A673 (cell line): ENCODE measurements at regions not wholly inside any gene's neighbourhood (a gene's known extent, or its start where the extent isn't known, plus 50 kb on each side); places are given as distances from the start of the nearest gene placed in this dataset.

Experiments used
- CTCF ChIP-seq: fragments of 300-800, 200-600 bp; sonication (generic); conservative IDR thresholded peaks from 2 replicates; pipeline ENCODE4 v1.5.1; 2017; ENCODE audit warnings: low read depth, mild to moderate bottlenecking, antibody characterized with exemption, low read length, moderate library complexity, mixed read lengths
- EZH2 ChIP-seq: fragments of 200-600 bp; sonication (generic); IDR thresholded peaks from 2 replicates; pipeline ENCODE4 v1.6.1; 2017; ENCODE audit warnings: borderline replicate concordance, low read depth, mild to moderate bottlenecking, mixed read lengths, antibody characterized with exemption, low read length; ENCODE audit not compliant: poor library complexity, severe bottlenecking

DNA sequence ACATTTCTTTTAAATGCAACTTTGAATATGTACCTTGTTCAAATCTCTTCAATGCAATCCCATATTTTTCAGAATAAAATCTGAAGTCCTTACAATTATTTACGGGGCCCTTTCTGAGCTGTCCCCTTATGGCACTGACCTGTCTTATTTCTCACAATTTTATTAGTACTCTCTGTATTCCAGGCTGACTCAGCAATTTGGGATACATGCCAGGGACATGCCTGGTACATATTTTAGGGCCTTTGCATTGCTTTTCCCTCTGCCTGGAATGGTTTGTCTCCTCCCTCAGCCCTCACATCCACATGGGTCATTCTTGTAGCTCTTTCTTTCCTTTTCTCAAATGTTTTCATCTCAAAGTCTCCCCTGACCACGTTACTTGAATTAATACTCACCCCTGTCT lies 172.2 kb upstream of the TECRL start:
- TF ChIP-seq CTCF: no peak
- no peak for TF ChIP-seq EZH2
